Stimulated activated CD8-positive, alpha-beta memory T cell treated with anti-CD3 and anti-CD28 coated beads, Interleukin-12 subunit alpha, Interleukin-12 subunit beta, amount 100 ng/mL, for 4 hours (primary cell): ENCODE measurements at regions not wholly inside any gene's neighbourhood (a gene's known extent, or its start where the extent isn't known, plus 50 kb on each side); places are given as distances from the start of the nearest gene placed in this dataset.
"Not testable (repeated sequence)": the region's sequence is repeated elsewhere in the genome, so short reads cannot be mapped to it uniquely, and the experiment has no call there.

ENCODE experiments used
- DNase-seq: peaks from one replicate; pipeline ENCODE4 v3.0.0-alpha.2; 2020; ENCODE audit warnings: low read depth

DNA sequence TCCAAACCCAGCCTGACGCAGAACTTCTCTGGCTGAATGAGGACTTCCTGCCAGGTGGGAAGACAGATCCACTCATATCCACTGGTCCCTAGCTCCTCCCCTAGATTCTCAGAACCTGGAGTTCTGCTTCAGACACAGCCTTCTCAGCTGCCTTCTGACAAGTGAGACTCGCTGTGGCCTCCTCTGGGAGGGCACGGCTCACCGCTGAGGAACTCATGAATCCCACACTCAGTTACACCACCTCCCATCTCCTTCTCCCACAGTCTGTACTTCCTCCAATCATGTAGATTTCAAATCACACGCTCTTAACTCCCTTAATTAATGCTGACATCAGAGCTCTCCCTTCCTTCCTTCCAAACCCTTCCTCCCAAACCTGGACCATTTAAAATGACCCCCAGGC is 86.4 kb upstream of the TMEM45B start:
- DNase-seq: no peak

GRCh38 chr11:129729823-129730222 is 85.8 kb upstream of the TMEM45B start:
- DNase-seq: no peak

DNA sequence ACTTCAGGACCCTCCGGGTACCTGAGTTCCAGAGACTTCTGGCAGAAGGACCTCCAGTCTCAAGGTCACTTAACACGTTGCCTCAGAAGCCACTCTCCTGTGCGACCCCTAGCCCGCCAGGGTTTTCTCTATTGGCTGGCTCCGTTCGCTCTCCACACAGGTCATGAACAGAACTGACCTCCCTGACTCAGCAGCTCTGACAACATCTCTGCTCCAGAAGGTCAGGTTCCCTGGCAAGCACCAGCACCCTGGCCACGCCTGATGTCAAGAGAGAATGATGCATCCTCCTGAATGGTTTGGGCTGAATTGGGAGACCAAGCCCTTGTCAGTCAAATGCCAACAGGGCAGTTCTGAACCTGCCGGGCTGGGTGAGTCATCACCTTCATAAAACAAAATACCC is 84.3 kb upstream of the TMEM45B start:
- no peak for DNase-seq

DNA sequence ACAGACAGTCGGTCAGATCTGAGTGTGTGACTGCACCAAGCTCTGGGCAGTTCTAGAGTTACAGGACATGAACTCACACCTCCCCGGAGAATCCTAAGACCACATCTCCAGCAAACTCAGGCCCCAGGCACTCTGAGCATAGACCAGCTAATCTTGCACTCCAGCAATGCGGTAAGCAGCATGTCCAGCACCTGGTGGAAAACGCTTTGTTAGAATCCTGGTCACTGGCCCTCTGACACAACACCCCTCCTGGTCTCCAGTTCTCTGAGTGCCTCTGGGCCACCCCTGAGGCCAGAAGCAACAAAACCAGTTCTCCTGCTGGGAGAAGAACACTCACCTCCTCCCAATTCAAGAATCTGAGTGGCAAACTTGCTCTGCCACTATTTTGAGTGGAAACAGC is 82.7 kb upstream of the TMEM45B start:
- no peak for DNase-seq

DNA sequence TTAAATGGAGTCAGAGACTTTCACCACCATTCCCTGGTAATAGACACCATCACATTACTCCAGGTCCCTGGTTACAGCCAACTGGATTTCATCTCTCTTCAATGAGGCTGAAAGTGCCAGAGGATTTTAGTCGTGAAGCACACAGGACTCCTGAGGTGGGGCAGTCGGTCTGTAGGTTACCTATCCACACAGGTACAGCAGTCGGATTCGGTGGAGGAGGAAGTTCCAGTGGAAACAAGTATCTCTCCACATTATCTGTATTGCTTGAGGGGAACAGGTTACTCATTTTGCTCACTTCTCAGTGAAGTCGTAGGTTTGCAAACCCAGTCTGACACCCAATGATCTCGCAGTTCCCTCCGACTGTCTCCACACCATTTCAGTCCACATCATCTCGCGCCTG is 82.3 kb upstream of the TMEM45B start:
- no peak for DNase-seq

DNA sequence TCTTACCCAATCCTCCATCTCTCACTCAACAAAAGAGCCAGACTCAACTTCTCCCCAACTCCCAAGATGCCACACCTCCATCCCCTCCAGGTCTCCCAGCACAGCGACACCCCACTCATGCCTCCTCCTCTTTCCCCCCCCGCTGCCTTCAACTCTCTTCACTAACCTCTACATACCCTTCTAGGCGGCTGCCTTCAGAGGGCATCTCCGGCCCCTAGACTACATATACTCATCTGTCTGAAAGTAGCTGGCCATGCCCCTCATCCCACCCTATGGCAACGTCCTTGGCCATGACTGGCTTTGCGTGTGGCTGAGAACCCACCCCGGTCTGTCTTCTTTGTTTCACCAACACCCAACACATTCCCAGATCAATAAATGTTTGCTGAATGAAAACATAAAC is 81.7 kb upstream of the TMEM45B start:
- no peak for DNase-seq

- DNase-seq: no peak
These were observed 81.0 kb upstream of the TMEM45B start for GRCh38 chr11:129734654-129735053.

- no peak for DNase-seq
These were observed 77.8 kb upstream of the TMEM45B start for GRCh38 chr11:129737831-129738230.

DNA sequence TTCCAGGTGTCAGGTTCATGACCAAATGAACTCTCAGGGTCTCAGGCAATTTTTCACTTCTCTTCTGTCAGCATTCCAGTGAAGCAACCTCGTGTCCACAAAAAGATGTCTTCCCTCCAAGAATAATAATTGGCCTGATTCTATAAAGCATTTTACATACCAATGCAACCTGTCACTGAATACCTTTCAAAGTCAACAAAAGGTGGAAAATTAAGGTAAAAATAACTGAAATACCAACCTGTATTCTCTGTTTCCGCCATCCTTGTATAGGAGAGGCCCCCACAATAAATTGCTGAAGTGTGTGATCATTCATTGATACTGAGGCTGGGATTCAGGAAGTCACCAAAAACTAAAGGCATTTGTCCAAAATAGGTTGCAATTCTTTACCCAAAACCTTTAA is 77.4 kb upstream of the TMEM45B start:
- no peak for DNase-seq

DNA sequence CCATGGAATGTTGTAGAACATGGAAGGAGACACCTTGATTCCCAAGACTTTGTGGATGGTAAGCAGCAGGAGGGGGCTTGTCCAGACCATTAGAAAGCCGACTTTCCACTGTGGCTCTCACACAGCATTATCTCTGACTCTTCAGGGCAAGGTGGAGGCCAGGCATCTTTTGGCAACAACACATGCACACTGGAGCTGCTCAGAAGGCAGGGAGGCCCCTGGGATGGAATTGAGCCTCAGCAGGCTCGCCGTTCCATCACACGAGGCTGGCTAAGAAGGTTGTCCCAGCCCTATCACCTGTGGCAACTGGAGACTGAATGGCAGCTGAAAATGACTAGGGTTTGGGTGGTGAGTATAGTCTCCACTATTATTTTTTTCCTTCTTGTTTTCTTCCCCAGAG is 76.3 kb upstream of the TMEM45B start:
- no peak for DNase-seq

- no peak for DNase-seq
These were observed 75.4 kb upstream of the TMEM45B start for GRCh38 chr11:129740125-129740719.

GRCh38 chr11:129743112-129743815 is 72.4 kb upstream of the TMEM45B start:
- DNase-seq: no peak

GRCh38 chr11:129747071-129747470 is 68.6 kb upstream of the TMEM45B start:
- DNase-seq: no peak

DNA sequence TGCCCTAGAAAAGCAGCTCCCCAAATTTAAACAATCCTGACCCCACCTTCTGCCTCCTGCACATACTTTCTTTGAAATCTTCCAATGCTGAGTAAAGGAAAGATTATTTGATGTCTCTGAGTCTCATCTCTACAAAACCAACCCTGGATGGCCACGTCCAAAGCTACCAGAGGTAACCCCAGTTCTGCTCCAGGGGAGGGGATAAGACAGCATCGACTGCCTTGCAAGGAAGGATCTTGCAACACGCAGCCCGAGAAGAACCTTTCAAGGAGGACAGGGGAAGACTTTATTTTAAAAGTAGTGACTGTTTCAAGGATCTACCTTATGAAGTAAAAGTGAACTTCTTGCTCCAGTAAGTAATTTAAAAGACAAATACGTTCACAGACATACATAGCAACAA is 66.5 kb upstream of the TMEM45B start:
- DNase-seq: no peak

DNA sequence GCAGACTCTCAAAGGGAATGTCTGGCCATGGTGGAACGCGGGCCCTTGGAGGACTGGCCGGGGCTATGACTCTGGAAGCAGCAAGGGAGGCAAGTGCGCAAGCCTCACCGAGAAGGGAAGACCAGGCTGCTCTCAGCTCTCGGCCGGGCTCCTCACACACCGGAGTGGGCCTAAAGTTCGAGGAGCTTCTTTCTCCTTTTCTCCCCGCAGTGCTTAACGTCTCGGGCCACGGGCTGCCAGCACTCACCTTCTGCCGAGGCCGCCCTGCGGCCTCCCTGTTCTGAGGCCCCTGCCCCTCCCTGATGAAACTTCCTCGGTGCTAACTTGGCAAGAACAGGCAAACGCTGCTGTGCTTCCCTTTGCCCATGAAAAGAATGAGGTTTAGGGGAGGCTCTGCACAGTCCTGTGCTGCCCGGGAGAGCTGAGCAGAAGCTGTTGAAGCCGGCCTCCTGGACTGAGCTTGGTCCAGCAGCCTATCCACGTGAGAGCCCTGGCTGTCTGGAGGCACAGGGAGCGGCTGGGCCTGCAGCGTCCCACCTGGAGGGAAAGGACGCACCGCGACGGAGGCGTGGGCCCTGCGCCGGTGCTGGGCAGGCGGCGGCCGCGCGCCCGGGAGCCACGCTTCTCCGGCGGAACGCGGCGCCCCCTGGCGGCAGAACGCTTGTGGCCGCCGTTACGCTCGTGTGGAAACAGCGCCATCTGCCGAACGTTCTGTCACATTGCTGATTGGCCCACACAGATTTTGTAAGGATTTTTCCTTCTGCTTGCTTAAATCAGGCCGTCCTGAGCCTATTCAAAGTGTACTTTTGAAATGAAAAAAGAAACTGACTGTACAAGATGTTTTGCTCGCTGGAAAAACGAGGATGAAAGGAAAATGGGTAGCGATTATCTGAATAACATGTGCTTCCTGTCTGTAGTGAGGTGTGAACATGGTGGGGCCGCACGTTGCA is 65.0 kb upstream of the TMEM45B start:
- DNase-seq: peak; percentile 53

GRCh38 chr11:129751511-129751910 is 64.1 kb upstream of the TMEM45B start:
- no peak for DNase-seq

- not testable (repeated sequence) for DNase-seq
These were observed 52.1 kb upstream of the TMEM45B start for GRCh38 chr11:129763569-129763968.

- DNase-seq: not testable (repeated sequence)
These were observed 51.4 kb upstream of the TMEM45B start for GRCh38 chr11:129764204-129764603.
